ENCODE measurements at regions not wholly inside any gene's neighbourhood (a gene's known extent, or its start where the extent isn't known, plus 50 kb on each side); places are given as distances from the start of the nearest gene placed in this dataset.

DNA sequence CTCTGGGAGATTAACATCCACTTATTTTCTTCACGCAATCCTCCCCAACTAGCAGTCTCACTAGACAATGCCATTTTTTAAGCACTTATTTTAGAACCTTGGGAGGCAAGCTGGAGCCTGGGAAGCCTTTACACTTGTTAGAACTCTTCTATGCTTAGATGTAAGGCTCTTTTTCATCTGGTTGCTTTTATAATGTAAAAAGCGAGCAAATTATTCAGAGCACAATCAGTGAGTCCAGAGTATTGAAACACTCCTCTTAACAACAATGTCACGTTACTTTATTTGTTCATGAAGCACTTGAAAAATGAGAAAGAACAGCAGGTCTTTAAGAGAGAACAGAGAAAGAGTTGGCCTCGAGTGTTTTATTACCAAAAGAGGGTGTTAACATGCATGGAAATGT, 84.1 kb upstream of the SLC8A1 start:
- Histone ChIP-seq H3K4me2 (no peak overlapping the region), H3K27me3 (no peaks in the 10 kb centered on the region), H4K20me1 (no peaks in the 10 kb centered on the region), H3K36me3 (no peaks in the 10 kb centered on the region), H3K4me3 (no peak overlapping the region), H3K9ac (no peak overlapping the region), H3K27ac (no peak overlapping the region), H3K9me3 (replicated peaks in 1 of 11) (no peaks in the 10 kb centered on the region), H3K4me1 (peaks cover 0 to 10% (median 0%) of the 10 kb centered on the region in 10 experiments; a peak in 2 of 20 replicates)
- TF ChIP-seq Cebpa-rat (IDR thresholded peaks at IDR 0.05): no peak

GRCh38 chr2:40540026-40540425, 88.1 kb upstream of the SLC8A1 start:
- H3K9ac ChIP-seq: no peak overlapping the region
- no peaks in the 10 kb centered on the region for H3K36me3 ChIP-seq
- no peaks in the 10 kb centered on the region for H3K9me3 ChIP-seq (replicated peaks in 1 of 11)
- no peak overlapping the region for H3K27ac ChIP-seq
- H3K4me2 ChIP-seq: no peak overlapping the region
- TF ChIP-seq Cebpa-rat (IDR thresholded peaks at IDR 0.05): no peak
- no peaks in the 10 kb centered on the region for H3K4me1 ChIP-seq
- no peak overlapping the region for H3K4me3 ChIP-seq
- H4K20me1 ChIP-seq: no peaks in the 10 kb centered on the region
- no peaks in the 10 kb centered on the region for H3K27me3 ChIP-seq

DNA sequence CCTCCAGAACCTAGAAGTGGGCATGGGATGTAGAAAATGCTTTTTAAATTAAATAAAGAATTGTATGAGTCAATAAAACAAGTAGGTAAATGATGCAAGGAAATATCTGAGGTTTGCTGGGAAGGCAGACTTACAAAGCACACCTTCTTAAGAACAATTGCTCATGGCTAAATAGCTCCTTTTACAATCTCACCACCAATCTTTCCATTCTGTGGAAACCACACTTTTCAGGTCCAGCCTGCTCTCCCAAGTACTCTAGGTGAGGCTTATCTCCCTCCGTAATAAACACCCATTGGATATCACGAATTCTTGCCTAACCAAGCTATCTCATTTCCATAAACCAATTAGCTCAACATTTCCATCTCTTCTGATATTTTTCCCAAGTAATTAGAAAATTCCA, 91.5 kb upstream of the SLC8A1 start:
- H3K4me2 ChIP-seq: no peak overlapping the region
- no peaks in the 10 kb centered on the region; a peak in 1 of 20 replicates for H3K4me1 ChIP-seq
- no peak for TF ChIP-seq Cebpa-rat (IDR thresholded peaks at IDR 0.05)

DNA sequence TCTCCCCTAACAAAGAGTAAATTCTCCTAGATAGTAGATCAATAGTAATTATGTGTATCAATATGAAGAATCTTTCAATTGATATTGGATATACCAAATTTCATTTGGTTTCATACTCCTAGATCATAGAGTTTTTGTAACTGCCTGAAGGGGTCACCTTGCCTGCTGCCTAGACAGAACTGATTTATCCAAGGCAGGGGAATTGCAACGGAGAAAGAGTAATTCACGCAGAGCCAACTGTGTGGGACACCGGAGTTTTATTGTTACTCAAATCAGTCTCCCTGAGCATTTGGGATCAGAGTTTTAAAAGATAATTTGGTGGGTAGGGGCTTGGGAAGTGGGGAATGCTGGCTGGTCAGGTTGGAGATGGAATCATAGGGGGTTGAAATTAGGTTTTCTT, 92.2 kb upstream of the SLC8A1 start:
- Histone ChIP-seq H3K9me3 (replicated peaks in 1 of 11) (no peaks in the 10 kb centered on the region), H3K9ac (no peak overlapping the region), H3K4me2 (no peak overlapping the region), H3K27me3 (no peaks in the 10 kb centered on the region), H4K20me1 (no peaks in the 10 kb centered on the region), H3K4me3 (no peak overlapping the region), H3K27ac (no peak overlapping the region), H3K4me1 (no peaks in the 10 kb centered on the region; a peak in 1 of 20 replicates), H3K36me3 (no peaks in the 10 kb centered on the region)
- no peak for TF ChIP-seq Cebpa-rat (IDR thresholded peaks at IDR 0.05)

More for the DNA sequence above, 91.5 kb upstream of the SLC8A1 start:
- Histone ChIP-seq H3K36me3 (no peaks in the 10 kb centered on the region), H3K27me3 (no peaks in the 10 kb centered on the region), H3K9me3 (replicated peaks in 1 of 11) (no peaks in the 10 kb centered on the region), H4K20me1 (no peaks in the 10 kb centered on the region), H3K4me3 (no peak overlapping the region), H3K27ac (no peak overlapping the region), H3K9ac (no peak overlapping the region)

GRCh38 chr2:40545645-40546044, 93.8 kb upstream of the SLC8A1 start:
- no peaks in the 10 kb centered on the region for H3K9me3 ChIP-seq (replicated peaks in 1 of 11)
- no peak overlapping the region for H3K9ac ChIP-seq
- H3K4me3 ChIP-seq: no peak overlapping the region
- no peak for TF ChIP-seq Cebpa-rat (IDR thresholded peaks at IDR 0.05)
- H3K27me3 ChIP-seq: no peaks in the 10 kb centered on the region
- H4K20me1 ChIP-seq: no peaks in the 10 kb centered on the region
- no peak overlapping the region for H3K4me2 ChIP-seq
- no peaks in the 10 kb centered on the region for H3K36me3 ChIP-seq
- H3K27ac ChIP-seq: no peak overlapping the region
- H3K4me1 ChIP-seq: no peaks in the 10 kb centered on the region; a peak in 1 of 20 replicates

DNA sequence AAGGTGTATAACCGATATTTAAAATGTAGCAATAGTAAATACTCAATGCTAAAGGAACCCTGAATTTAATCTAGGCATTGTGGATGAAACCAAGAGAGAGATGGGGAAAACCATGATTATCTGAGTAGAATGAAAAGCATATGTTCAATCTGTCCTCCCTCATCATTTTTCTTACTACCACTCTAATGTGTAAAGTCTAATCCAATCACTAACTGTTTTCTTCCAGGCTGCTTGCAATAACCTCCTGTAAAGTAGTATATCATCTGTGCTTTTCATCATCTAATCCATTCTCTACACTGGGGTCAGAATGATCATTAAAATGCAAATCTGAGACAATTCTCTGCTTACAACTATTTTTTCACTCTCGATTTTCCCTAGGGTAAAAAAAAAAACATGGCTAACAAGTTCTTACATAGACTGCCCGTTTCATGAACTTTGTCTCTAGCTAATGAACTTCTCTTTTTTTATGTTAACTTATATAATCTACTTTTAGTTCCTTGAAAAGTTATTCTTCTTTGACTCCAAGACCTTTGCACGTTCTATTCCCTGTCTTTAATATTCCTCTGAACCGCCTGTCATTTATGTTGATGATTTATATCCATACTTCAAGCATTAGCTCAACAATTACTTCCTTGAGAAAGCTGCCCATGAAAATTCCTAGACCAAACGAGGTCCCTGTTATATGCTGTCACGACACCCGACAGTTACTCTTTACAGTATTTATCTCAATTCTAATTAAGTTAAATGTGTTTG, 94.7 kb upstream of the SLC8A1 start:
- Histone ChIP-seq H3K4me3 (no peak overlapping the region), H3K4me1 (no peaks in the 10 kb centered on the region; a peak in 1 of 20 replicates), H3K36me3 (no peaks in the 10 kb centered on the region), H3K27me3 (no peaks in the 10 kb centered on the region), H4K20me1 (no peaks in the 10 kb centered on the region), H3K9me3 (replicated peaks in 1 of 11) (no peaks in the 10 kb centered on the region), H3K4me2 (no peak overlapping the region), H3K27ac (no peak overlapping the region), H3K9ac (no peak overlapping the region)
- TF ChIP-seq Cebpa-rat (IDR thresholded peaks at IDR 0.05): no peak

DNA sequence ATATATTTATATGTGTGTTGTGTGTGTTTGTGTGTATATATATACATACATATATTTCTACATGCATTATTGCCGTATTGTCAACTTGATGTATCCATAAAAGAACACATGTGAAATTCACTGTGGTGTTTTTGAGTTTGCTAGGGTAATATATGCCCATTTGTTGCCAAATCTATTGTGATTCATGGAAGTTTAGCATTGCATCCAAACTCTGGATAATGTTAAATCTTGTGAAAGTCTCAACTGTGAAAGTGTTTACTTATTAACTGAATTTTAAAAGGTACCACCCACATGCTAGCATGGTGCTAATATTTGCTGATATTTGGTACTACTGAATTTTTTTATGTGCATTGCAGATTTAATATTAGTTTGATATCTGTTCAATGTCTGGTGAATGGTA, 96.6 kb upstream of the SLC8A1 start:
- Histone ChIP-seq H3K36me3 (no peaks in the 10 kb centered on the region), H3K9me3 (replicated peaks in 1 of 11) (no peaks in the 10 kb centered on the region), H3K27me3 (no peaks in the 10 kb centered on the region), H3K27ac (no peak overlapping the region), H3K9ac (no peak overlapping the region), H3K4me2 (no peak overlapping the region), H3K4me1 (no peaks in the 10 kb centered on the region; a peak in 1 of 20 replicates), H3K4me3 (no peak overlapping the region), H4K20me1 (no peaks in the 10 kb centered on the region)
- no peak for TF ChIP-seq Cebpa-rat (IDR thresholded peaks at IDR 0.05)

DNA sequence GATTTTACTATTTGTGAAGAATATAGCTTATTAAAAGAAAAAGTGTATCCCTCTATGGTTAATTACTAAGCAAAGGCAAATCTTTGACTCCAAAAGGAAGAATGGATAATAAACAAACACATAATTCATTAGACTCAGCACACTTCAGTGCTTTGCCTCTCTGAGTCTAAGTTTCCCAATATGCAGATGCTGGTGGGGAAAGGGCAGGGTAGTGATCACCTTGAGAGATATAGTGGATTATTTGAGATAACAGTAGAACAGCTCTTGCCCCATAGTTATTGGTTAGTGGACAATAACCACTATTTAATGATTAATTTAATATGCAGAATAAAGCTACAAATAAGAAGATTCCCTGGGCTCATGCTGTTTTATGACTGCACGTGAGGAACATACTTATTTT, 98.2 kb upstream of the SLC8A1 start:
- no peak overlapping the region for H3K9ac ChIP-seq
- H4K20me1 ChIP-seq: no peaks in the 10 kb centered on the region

GRCh38 chr2:40551081-40551480, 99.2 kb upstream of the SLC8A1 start:
- Histone ChIP-seq H3K9me3 (replicated peaks in 1 of 11) (no peaks in the 10 kb centered on the region), H3K27ac (no peak overlapping the region), H3K27me3 (no peaks in the 10 kb centered on the region), H3K4me1 (no peaks in the 10 kb centered on the region; a peak in 1 of 20 replicates), H4K20me1 (no peaks in the 10 kb centered on the region), H3K36me3 (no peaks in the 10 kb centered on the region), H3K4me2 (no peak overlapping the region), H3K4me3 (no peak overlapping the region), H3K9ac (no peak overlapping the region)
- TF ChIP-seq Cebpa-rat (IDR thresholded peaks at IDR 0.05): no peak

More for the DNA sequence above, 98.2 kb upstream of the SLC8A1 start:
- no peak overlapping the region for H3K27ac ChIP-seq
- no peaks in the 10 kb centered on the region for H3K27me3 ChIP-seq
- TF ChIP-seq Cebpa-rat (IDR thresholded peaks at IDR 0.05): no peak
- no peaks in the 10 kb centered on the region; a peak in 1 of 20 replicates for H3K4me1 ChIP-seq
- no peak overlapping the region for H3K4me2 ChIP-seq
- H3K4me3 ChIP-seq: no peak overlapping the region
- H3K36me3 ChIP-seq: no peaks in the 10 kb centered on the region
- no peaks in the 10 kb centered on the region for H3K9me3 ChIP-seq (replicated peaks in 1 of 11)

DNA sequence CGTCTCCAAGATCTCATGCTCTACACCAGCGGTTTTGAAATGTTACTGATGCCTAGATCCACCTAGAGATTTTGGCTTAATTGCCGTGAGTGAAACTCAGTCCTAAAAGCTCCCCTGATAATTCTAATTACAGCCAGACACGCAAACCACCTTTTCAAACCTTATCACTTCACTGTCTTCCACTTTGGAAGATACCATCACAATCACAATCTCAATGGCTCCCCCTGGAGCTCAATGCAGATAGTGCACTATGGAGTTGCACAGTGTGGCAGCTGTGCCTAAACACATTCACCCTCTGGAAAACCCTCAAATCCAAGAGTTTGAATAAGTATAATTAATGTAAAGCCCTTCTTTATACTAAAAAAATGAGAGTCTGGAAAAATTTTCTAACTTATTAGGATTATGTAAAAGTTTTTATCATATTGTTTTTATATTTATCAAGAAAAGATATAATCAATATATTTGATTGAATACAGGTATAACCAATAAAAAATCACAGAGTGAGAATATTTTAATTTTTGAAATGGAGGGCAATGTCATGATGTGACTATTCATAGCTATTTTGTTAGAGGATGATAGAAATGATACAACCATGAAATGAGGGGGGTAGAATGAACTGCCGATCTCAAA, 102.9 kb upstream of the SLC8A1 start:
- Histone ChIP-seq H3K27ac (no peak overlapping the region), H3K27me3 (no peaks in the 10 kb centered on the region), H3K36me3 (no peaks in the 10 kb centered on the region), H4K20me1 (no peaks in the 10 kb centered on the region), H3K4me2 (0 out of 22 replicates have a peak overlapping the region, but pooled peaks of 1 of the 11 experiments have one; percentile 4), H3K4me1 (no peaks in the 10 kb centered on the region), H3K9me3 (replicated peaks in 1 of 11) (no peaks in the 10 kb centered on the region), H3K9ac (no peak overlapping the region), H3K4me3 (no peak overlapping the region)
- TF ChIP-seq Cebpa-rat (IDR thresholded peaks at IDR 0.05): no peak
